OCI-LY7 (cell line): ENCODE measurements at regions not wholly inside any gene's neighbourhood (a gene's known extent, or its start where the extent isn't known, plus 50 kb on each side); places are given as distances from the start of the nearest gene placed in this dataset.

Experiments
- BruUV-seq: library from RNA; stranded (reverse); fragments of 400-500 nt; replicated peaks from 2 replicates; lab custom pipeline; 2021; lab: Mats Ljungman, UMichigan
- CTCF ChIA-PET: fragments of 300-600 bp; sonication (Branson Sonifier 250); formaldehyde crosslinking; loops from one replicate; lab custom pipeline; 2022; ENCODE audit warnings: antibody characterized with exemption; ENCODE audit not compliant: unreplicated experiment; lab: Charles Lee
- POLR2A ChIA-PET: fragments of 300-600 bp; sonication (Branson Sonifier 250); formaldehyde crosslinking; loops from one replicate; lab custom pipeline; 2022; ENCODE audit warnings: antibody characterized with exemption; lab: Charles Lee
- DNase-seq: peaks from one replicate; pipeline ENCODE4 v3.0.0-alpha.2; 2015; ENCODE audit warnings: low spot score
- H2AFZ ChIP-seq: fragments of 200-600 bp; sonication (generic), shearing (Covaris generic); 2 replicates; pipeline ENCODE4 v1.6.1; 2014; ENCODE audit warnings: mild to moderate bottlenecking, antibody characterized with exemption, low read length, moderate library complexity
- H3K27ac ChIP-seq: fragments of 200-600 bp; sonication (generic); 2 replicates; pipeline ENCODE4 v1.5.1; 2014; ENCODE audit warnings: mixed run types, low read depth, mild to moderate bottlenecking, moderate library complexity, low read length, inconsistent platforms; ENCODE audit not compliant: poor library complexity, severe bottlenecking
- H3K36me3 ChIP-seq: fragments of 200-600 bp; sonication (generic); 2 replicates; pipeline ENCODE4 v1.6.1; 2014; ENCODE audit warnings: mild to moderate bottlenecking, antibody characterized with exemption, low read length, moderate library complexity, mixed read lengths; ENCODE audit not compliant: insufficient read depth
- H3K4me1 ChIP-seq: fragments of 200-600 bp; sonication (generic); 2 replicates; pipeline ENCODE4 v1.5.1; 2014; ENCODE audit warnings: mild to moderate bottlenecking, low read length; ENCODE audit not compliant: insufficient read depth, poor library complexity, severe bottlenecking
- H3K4me2 ChIP-seq: fragments of 200-600 bp; sonication (generic); 2 replicates; pipeline ENCODE4 v1.6.1; 2014; ENCODE audit warnings: mild to moderate bottlenecking, low read length
- H3K4me3 ChIP-seq: fragments of 200-600 bp; sonication (generic); 2 replicates; pipeline ENCODE4 v1.5.1; 2014; ENCODE audit warnings: mild to moderate bottlenecking, low read depth, low read length; ENCODE audit not compliant: poor library complexity, severe bottlenecking
- H3K79me2 ChIP-seq: fragments of 200-600 bp; sonication (generic); 2 replicates; pipeline ENCODE4 v1.6.1; 2016; ENCODE audit warnings: low read depth, mild to moderate bottlenecking, low read length, moderate library complexity, mixed read lengths; ENCODE audit not compliant: insufficient read depth
- H3K9me2 ChIP-seq: fragments of 200-600 bp; sonication (generic); 2 replicates; pipeline ENCODE4 v1.6.1; 2016; ENCODE audit warnings: mild to moderate bottlenecking, low read length, mixed read lengths; ENCODE audit not compliant: insufficient read depth
- H3K9me3 ChIP-seq: fragments of 200-600 bp; sonication (generic); 2 replicates; pipeline ENCODE4 v1.6.1; 2014; ENCODE audit warnings: mild to moderate bottlenecking, mixed run types, low read length, mixed read lengths
- H4K20me1 ChIP-seq: fragments of 200-600 bp; sonication (generic); 2 replicates; pipeline ENCODE4 v1.6.1; 2014; ENCODE audit warnings: mild to moderate bottlenecking, antibody characterized with exemption, low read length, moderate library complexity, mixed read lengths; ENCODE audit not compliant: insufficient read depth
- CTCF ChIP-seq: fragments of 200-600 bp; sonication (generic); conservative IDR thresholded peaks from 2 replicates; pipeline ENCODE4 v1.5.1; 2014; ENCODE audit warnings: mild to moderate bottlenecking, antibody characterized with exemption, low read length, moderate library complexity, mixed read lengths
- EZH2phosphoT487 ChIP-seq: fragments of 200-600 bp; sonication (generic); IDR thresholded peaks from 2 replicates; pipeline ENCODE4 v1.6.1; 2018; ENCODE audit warnings: low read depth, borderline replicate concordance, mild to moderate bottlenecking, mixed run types, antibody characterized with exemption, low read length, moderate library complexity, mixed read lengths
- intact Hi-C: fragments of 100-400 bp; cut with micrococcal nuclease; formaldehyde crosslinking; loops from one replicate; pipeline ENCODE4 v1.10.0; 2022; ENCODE audit not compliant: unreplicated experiment

GRCh38 chr12:115710104-115710564, 567.4 kb downstream of the MED13L start:
- TF ChIP-seq CTCF (no peak), EZH2phosphoT487 (no peak)
- Histone ChIP-seq H2AFZ (no peak overlapping the region), H3K36me3 (no peaks in the 10 kb centered on the region), H3K9me3 (no peaks in the 10 kb centered on the region), H3K4me1 (no peaks in the 10 kb centered on the region), H3K4me2 (no peak overlapping the region), H3K27ac (no peak overlapping the region), H3K4me3 (no peak overlapping the region), H3K79me2 (no peaks in the 10 kb centered on the region), H4K20me1 (no peaks in the 10 kb centered on the region), H3K9me2 (no peaks in the 10 kb centered on the region)
- DNase-seq, result no peak
- POLR2A ChIA-PET, result interaction anchor here (0.7 kb wide), 2 partner anchors 30 to 1430 kb away, joined by 3 read pairs; no protein-coding TSS in a partner anchor
- CTCF ChIA-PET, result no interaction called here
- intact Hi-C loops, result no loop called here
- BruUV-seq, result no TSS peak

DNA sequence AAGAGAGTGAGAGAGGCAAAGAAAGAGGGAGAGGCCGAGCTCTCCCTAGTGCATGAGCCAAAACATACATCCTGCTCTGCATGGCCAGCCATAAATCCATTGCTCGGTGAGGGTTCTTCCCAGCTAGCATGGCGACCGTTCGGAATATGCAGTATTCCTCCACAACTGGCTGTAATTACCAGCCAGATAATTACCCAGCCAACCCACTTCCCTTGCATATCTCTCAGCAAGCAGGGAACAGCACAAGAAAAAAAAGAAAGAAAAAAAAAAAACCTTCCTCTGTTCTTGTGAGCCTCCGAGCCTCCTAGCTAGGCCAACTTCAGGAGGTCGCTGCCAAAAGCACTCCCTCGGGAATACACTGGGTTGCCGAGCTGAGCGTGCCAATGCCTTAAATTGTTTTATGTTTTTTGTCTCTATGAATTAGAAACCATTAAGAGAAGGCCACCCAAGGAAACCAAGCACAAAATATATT, 567.9 kb downstream of the MED13L start:
- Histone ChIP-seq H3K9me2 (no peaks in the 10 kb centered on the region), H3K4me1 (no peaks in the 10 kb centered on the region), H4K20me1 (no peaks in the 10 kb centered on the region), H3K27ac (no peak overlapping the region), H3K4me3 (no peak overlapping the region), H3K36me3 (no peaks in the 10 kb centered on the region), H3K79me2 (no peaks in the 10 kb centered on the region), H3K9me3 (no peaks in the 10 kb centered on the region), H3K4me2 (no peak overlapping the region), H2AFZ (no peak overlapping the region)
- CTCF ChIA-PET, result no interaction called here
- POLR2A ChIA-PET, result interaction anchor here (0.7 kb wide), 1 partner anchor 1429 kb away, joined by 3 read pairs; no protein-coding TSS in a partner anchor
- BruUV-seq, result no TSS peak
- TF ChIP-seq CTCF (no peak), EZH2phosphoT487 (no peak)
- intact Hi-C loops, result no loop called here
- no peak for DNase-seq

GRCh38 chr12:115708801-115709200, 568.7 kb downstream of the MED13L start:
- CTCF ChIA-PET, result no interaction called here
- H4K20me1 ChIP-seq, result no peaks in the 10 kb centered on the region
- H3K4me2 ChIP-seq, result no peak overlapping the region
- H2AFZ ChIP-seq, result no peak overlapping the region
- no peaks in the 10 kb centered on the region for H3K36me3 ChIP-seq
- POLR2A ChIA-PET, result interaction anchor here (0.6 to 1.1 kb wide), 2 partner anchors 8 to 1233 kb away, joined by 3 to 6 read pairs; no protein-coding TSS in a partner anchor
- intact Hi-C loops, result no loop called here
- no peaks in the 10 kb centered on the region for H3K9me3 ChIP-seq
- no peak overlapping the region for H3K27ac ChIP-seq
- H3K4me3 ChIP-seq, result no peak overlapping the region
- no peak for DNase-seq
- no peaks in the 10 kb centered on the region for H3K9me2 ChIP-seq
- TF ChIP-seq CTCF, result no peak
- TF ChIP-seq EZH2phosphoT487, result no peak
- no peaks in the 10 kb centered on the region for H3K79me2 ChIP-seq
- H3K4me1 ChIP-seq, result no peaks in the 10 kb centered on the region
- no TSS peak for BruUV-seq
